ENCODE measurements at regions not wholly inside any gene's neighbourhood (a gene's known extent, or its start where the extent isn't known, plus 50 kb on each side); places are given as distances from the start of the nearest gene placed in this dataset.
"Not testable (repeated sequence)": the region's sequence is repeated elsewhere in the genome, so short reads cannot be mapped to it uniquely, and the experiment has no call there.

DNA sequence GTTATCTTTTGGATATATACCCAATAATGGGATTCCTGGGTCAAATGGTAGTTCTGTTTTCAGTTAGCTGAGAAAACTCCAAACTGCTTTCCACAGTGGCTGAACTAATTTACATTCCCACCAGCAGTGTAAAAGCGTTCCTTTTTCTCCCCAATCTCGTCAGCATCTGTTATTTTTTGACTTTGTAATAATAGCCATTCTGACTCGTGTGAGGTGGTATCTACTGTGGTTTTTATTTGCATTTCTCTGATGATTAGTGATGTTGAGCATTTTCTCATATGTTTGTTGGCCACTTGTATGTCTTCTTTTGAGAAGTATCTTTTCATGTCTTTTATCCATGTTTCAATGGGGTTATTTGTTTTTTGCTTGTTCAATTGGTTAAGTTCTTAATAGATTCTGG lies 82.1 kb upstream of the ABCA1 start:
- not testable (repeated sequence) for TF ChIP-seq POLR2A (IDR thresholded peaks at IDR 0.05; ENCODE audit: low read depth, low read length); MYC (IDR thresholded peaks at IDR 0.05; ENCODE audit: low read depth, low read length); FOS (IDR thresholded peaks at IDR 0.05; ENCODE audit: borderline replicate concordance, insufficient read depth, low read length); EZH2 (IDR thresholded peaks at IDR 0.05; ENCODE audit: borderline replicate concordance, low read depth, low read length, severe bottlenecking)
- TF ChIP-seq, protein P1, sequence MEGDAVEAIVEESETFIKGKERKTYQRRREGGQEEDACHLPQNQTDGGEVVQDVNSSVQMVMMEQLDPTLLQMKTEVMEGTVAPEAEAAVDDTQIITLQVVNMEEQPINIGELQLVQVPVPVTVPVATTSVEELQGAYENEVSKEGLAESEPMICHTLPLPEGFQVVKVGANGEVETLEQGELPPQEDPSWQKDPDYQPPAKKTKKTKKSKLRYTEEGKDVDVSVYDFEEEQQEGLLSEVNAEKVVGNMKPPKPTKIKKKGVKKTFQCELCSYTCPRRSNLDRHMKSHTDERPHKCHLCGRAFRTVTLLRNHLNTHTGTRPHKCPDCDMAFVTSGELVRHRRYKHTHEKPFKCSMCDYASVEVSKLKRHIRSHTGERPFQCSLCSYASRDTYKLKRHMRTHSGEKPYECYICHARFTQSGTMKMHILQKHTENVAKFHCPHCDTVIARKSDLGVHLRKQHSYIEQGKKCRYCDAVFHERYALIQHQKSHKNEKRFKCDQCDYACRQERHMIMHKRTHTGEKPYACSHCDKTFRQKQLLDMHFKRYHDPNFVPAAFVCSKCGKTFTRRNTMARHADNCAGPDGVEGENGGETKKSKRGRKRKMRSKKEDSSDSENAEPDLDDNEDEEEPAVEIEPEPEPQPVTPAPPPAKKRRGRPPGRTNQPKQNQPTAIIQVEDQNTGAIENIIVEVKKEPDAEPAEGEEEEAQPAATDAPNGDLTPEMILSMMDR (IDR thresholded peaks at IDR 0.05; ENCODE audit: extremely low read depth in 1 of 2, insufficient read depth in 1 of 2, low read depth in 1 of 2, low read length in 2 of 2) = not testable (repeated sequence)
- TF ChIP-seq, protein P2, sequence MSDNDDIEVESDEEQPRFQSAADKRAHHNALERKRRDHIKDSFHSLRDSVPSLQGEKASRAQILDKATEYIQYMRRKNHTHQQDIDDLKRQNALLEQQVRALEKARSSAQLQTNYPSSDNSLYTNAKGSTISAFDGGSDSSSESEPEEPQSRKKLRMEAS (IDR thresholded peaks at IDR 0.05; ENCODE audit: insufficient read depth, insufficient read length) = not testable (repeated sequence)

All from endothelial cell of umbilical vein (primary cell).